HG03175 (cell line): ENCODE measurements at regions not wholly inside any gene's neighbourhood (a gene's known extent, or its start where the extent isn't known, plus 50 kb on each side); places are given as distances from the start of the nearest gene placed in this dataset.

Source experiments
- ATAC-seq: cut with Tn5 transposase; IDR thresholded peaks from one replicate; pipeline ENCODE4 v1.9.1; 2021; ENCODE audit warnings: mild to moderate bottlenecking, moderate library complexity; ENCODE audit not compliant: unreplicated experiment

GRCh38 chr6:98107801-98108200 is 726.6 kb upstream of the POU3F2 start:
- ATAC-seq: no peak

GRCh38 chr6:98116455-98116854 is 717.9 kb upstream of the POU3F2 start:
- no peak for ATAC-seq

DNA sequence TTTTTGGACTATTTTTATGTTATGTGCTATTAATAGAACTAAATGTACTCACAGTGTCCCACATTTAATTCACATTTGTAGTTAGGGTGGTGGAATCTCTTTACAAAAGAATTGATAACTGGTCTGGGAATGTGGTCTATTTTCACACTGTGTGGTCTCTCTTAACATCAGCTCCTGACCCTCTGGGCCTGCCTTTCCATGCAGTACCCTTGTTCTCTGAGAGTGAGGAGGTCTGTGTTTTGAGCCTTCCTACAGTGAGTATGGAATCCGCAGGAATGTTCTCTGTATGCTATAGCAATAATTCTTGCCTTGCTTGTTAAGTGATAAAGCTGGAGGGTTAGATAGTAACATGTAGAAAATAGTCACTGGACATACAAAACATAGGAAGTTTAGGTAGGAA is 717.3 kb upstream of the POU3F2 start:
- ATAC-seq: no peak

DNA sequence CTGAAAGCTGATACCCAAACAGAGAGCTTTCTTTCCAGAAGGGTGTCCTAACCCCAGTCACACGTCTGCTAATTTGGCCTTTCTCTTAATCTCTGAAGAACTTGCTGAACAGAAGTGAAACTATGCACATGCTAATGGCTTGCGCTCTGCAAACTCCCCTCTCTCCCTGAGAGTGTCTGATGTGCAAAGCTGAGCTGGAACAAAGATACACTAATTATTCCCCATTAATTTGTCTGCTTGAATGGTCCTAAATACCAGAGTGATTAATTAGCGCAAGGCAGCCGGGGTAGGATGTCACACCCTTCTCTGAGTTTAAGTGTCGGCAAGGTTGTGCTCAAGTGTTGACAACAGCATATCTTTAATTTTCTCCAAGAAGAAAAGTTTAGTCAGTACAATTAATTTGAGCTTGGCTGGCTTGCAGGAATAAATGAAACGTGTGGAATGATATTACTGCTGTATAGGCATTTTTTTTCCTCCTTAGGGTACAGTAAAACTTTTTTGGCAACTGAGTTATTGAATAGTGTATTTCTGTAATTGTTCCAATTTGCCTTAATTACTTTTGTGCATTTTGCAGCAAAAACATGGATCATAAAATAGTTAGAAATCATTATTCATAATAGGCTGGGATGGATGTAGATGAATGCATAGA is 715.9 kb upstream of the POU3F2 start:
- no peak for ATAC-seq

GRCh38 chr6:98124171-98124570 is 710.2 kb upstream of the POU3F2 start:
- no peak for ATAC-seq

GRCh38 chr6:98131290-98131990 is 702.9 kb upstream of the POU3F2 start:
- ATAC-seq: no peak

GRCh38 chr6:98136333-98136732 is 698.0 kb upstream of the POU3F2 start:
- no peak for ATAC-seq

- no peak for ATAC-seq
Observed at GRCh38 chr6:98137391-98137790, 697.0 kb upstream of the POU3F2 start.

GRCh38 chr6:98142839-98143238 is 691.5 kb upstream of the POU3F2 start:
- ATAC-seq: no peak

DNA sequence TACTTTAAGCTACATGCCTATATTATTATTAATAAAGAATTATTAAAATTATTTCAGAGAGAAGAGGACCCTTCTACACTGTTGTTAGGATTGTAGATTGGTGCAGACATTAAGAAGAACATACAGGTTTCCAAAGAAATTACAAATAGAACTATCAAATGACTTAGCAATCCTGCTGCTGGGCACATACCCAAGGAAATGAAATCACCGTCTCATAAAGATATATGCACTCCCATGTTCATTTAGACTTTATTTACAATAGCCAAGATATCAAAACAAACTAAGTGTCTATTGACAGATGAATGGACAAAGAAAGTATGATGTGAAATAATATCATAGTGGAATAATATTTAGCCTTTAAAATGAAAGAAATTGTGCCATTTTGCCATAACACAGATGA is 687.7 kb upstream of the POU3F2 start:
- no peak for ATAC-seq

DNA sequence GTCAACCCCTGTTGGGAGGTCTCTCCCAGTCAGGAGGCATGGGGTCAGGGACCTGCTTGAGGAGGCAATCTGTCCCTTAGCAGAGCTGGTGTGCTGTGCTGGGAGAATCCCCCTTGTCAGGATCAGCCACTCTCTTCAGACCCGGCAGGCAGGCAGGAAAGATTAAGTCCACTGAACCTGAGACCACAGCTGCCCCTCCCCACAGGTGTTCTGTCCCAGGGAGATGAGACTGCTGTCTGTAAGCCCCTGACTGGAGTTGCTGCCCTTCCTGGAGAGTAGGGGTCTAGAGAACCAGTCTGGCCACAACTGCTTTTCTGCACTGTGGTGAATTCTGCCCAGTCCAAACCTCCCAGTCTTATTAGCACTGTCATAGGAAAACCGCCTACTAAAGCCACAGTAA is 677.8 kb upstream of the POU3F2 start:
- no peak for ATAC-seq

DNA sequence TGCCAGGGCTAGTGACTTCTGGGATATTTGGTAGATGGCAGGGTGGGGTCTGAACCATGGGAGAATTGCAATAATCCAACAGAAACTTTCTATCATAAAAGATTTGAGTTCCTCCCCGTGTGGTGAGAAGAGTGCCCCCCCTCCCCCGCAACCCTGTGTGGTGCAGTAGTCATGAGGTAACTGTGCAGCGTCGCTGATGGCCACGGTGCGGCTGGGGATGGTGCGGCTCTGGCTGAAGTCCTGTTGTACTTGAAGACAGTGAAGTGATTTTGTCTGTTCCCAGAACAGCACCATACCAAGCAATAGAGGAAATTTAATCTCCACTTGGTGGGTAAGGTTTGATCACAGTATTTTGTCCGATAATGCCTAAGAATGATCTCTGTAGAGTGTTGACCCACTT is 654.8 kb upstream of the POU3F2 start:
- no peak for ATAC-seq

DNA sequence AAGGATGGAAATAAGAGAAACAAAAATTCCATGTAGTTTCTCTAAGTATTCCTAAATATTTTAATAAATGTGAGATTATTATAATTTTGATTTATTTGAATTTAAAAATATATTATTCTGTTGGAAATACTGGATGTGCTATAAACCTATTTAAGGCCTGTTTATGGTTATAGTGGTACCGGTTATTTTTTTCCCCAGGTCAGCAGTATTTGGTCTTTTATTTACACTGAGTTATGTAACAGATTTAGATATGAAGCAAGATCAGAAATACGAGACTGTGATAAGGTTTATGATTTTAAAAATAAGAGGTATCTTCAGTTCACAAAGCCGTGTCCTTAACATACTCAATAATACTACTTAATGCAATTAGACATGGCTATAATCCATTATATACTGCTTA is 634.3 kb upstream of the POU3F2 start:
- ATAC-seq: no peak

DNA sequence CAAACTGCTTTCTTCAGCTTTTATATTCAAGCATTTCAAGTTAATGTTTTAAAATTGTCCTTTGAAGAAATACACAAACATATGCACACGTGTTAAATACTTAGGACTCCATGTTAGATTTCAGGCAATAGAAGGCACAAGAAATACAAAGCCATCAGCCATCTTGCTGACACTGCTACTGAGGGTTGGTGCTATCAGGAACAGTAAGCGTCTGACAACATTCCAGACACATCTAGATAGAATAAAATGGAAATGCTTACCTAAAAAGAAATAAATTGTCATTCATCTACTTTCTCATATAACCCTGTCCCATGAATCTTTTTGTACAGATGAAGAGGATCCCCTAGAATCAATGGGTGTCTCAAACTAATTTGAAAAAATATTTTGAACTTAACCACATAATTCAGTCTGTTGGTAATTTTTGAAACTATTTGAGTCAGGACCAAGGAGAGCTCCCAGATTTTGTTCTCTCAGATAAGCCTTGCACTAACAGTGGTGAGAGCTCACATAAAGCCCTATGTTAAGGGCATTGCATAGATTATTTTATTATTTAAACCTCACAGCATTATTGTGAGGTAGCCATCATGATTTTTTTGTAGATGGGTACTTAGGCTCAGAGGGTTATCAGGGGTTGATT is 631.1 kb upstream of the POU3F2 start:
- ATAC-seq: no peak

GRCh38 chr6:98212468-98212867 is 621.9 kb upstream of the POU3F2 start:
- no peak for ATAC-seq

DNA sequence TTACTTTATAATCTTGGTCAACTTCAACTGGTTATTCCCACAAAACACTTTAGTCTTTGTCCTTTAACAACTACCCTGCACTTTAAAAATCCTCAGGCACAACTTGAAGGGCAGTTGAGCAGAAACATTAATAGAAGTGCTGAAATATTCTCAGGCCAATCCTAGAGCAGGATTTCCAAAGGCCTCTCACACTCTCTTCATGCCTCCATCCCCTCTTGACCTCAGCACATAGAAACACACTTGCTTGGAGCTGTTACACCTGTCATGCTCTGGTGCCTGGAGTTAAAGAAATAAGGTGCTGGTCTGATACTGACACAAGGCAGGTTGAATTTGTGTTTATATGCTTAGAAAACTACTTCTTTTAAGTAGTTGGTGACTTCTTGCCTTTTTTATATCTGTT is 618.8 kb upstream of the POU3F2 start:
- ATAC-seq: no peak

DNA sequence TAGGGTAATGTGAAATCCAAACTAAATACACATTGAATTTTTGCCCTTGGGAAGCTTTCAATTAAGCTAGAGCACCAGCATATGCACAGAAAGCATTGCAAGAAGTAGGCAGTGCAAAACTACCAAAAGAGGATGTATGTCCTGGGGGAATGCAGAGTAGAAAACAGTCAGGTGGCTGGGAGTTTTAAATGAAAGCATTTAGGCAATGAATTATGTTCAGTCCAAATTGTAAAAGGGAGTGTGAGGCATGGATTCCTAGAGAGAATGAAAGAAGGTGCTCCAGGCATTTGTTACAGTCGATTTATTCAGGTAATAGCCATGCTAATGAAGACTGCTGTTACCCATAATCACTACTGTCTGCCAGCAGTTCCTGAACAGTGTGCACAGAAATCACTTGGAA is 604.1 kb upstream of the POU3F2 start:
- no peak for ATAC-seq

DNA sequence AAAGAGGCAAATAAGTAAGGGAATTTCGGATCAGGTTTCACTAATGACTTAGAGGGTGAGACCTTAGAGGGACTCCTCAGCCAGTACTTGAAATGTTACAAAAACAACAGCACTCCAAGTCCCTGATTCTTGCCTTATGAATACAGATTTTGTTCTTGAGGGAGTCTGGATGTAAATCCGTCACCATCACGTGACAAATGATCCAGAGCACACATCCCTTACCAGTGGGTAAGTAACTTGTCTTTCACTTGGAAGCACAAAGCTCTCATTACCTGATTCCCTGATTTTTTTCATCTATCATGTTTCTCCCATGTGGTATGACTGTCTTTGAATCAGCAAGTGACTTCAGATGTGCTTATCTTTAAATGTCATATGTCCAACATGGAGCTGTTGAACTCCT is 595.3 kb upstream of the POU3F2 start:
- no peak for ATAC-seq

DNA sequence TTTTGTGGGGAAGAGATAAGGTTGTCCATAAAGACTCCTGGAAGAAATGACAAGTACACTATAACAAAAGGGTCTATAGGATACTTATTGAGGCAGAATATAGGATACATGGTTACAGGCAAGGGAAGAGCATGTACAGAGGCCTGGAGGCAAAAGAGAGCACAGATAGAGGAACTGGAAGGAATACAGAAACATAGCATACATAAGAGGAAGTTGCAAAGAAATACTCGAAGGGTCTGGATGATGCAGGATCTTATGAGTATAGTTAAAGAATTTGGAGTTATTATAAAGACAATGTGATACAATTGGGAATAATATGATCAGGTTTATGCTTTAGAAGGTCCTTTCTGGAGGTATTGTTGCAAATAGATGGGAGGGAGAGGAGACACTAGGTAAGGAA is 592.7 kb upstream of the POU3F2 start:
- no peak for ATAC-seq

DNA sequence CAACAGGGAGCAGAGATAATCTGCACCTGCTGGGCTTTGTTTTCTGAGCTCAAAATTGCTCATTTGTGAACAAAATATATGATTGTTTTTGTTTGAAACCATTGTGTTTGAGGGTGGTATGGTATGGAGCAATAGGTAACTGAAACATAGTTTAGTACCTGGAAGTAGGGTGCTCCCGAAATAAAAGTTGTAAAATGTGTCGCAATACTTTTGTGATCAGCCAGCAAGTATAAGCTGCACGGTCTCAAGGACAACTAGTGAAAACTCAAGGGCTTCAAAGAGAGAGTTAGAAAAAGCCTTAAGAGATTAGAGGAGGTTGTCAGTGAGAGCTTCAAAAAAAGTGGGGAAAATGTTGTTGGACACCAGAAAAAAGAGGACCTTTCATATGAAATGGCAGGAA is 579.8 kb upstream of the POU3F2 start:
- ATAC-seq: no peak

DNA sequence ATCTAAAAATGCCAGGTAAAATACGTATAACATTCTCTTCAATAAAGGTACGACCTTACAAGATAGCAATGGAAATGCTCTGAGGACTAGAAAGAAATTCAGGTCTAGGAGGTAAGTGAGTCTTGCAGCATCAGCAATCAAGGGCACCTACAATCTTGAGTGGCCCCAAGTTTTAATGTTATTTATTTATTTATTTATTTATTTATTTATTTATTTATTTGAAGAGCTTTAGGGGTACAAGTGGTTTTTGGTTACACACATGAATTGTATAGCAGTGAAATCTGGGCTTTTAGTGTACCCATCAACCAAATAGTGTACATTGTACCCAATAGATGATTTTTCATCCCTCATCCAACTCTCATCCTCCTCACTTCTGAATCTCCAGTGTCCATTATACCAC is 574.0 kb upstream of the POU3F2 start:
- no peak for ATAC-seq

- ATAC-seq: no peak
Observed at GRCh38 chr6:98272060-98272459, 562.3 kb upstream of the POU3F2 start.
